NCI-H524 (cell line): ENCODE measurements at regions not wholly inside any gene's neighbourhood (a gene's known extent, or its start where the extent isn't known, plus 50 kb on each side); places are given as distances from the start of the nearest gene placed in this dataset.

ENCODE experiments used
- DNase-seq, 2 experiments: peaks; one replicate each; lab custom pipeline; 2025; lab: John Stamatoyannopoulos, UW

- DNase-seq, result no peak
These were observed 65.7 kb downstream of the TMEM18 start for GRCh38 chr2:611519-611918.

- DNase-seq, result no peak
These were observed 66.7 kb downstream of the TMEM18 start for GRCh38 chr2:610491-610890.

- no peak for DNase-seq
These were observed 67.3 kb downstream of the TMEM18 start for GRCh38 chr2:609881-610280.

GRCh38 chr2:609449-609848 is 67.8 kb downstream of the TMEM18 start:
- DNase-seq, result no peak

- no peak for DNase-seq
These were observed 68.5 kb downstream of the TMEM18 start for GRCh38 chr2:608711-609110.

- DNase-seq, result no peak
These were observed 68.9 kb downstream of the TMEM18 start for GRCh38 chr2:608297-608696.

- DNase-seq, result no peak
These were observed 69.5 kb downstream of the TMEM18 start for GRCh38 chr2:607709-608108.

- DNase-seq, result no peak
These were observed 70.0 kb downstream of the TMEM18 start for GRCh38 chr2:607172-607571.

GRCh38 chr2:605674-606608 is 71.3 kb downstream of the TMEM18 start:
- no peak for DNase-seq

- DNase-seq, result no peak
These were observed 72.2 kb downstream of the TMEM18 start for GRCh38 chr2:604854-605524.

- no peak for DNase-seq
These were observed 72.8 kb downstream of the TMEM18 start for GRCh38 chr2:604385-604784.

- no peak for DNase-seq
These were observed 73.3 kb downstream of the TMEM18 start for GRCh38 chr2:603869-604268.

- DNase-seq, result no peak
These were observed 73.8 kb downstream of the TMEM18 start for GRCh38 chr2:603427-603826.

GRCh38 chr2:602571-603359 is 74.4 kb downstream of the TMEM18 start:
- DNase-seq, result no peak

- no peak for DNase-seq
These were observed 75.3 kb downstream of the TMEM18 start for GRCh38 chr2:601806-602455.

- no peak for DNase-seq
These were observed 75.9 kb downstream of the TMEM18 start for GRCh38 chr2:601387-601698.

GRCh38 chr2:600542-601386 is 76.4 kb downstream of the TMEM18 start:
- DNase-seq, result no peak

GRCh38 chr2:599601-600000 is 77.6 kb downstream of the TMEM18 start:
- DNase-seq, result no peak

GRCh38 chr2:598058-598802 is 79.0 kb downstream of the TMEM18 start:
- no peak for DNase-seq

GRCh38 chr2:595831-596592 is 81.2 kb downstream of the TMEM18 start:
- DNase-seq, result no peak
